H1 (cell line): ENCODE measurements at regions not wholly inside any gene's neighbourhood (a gene's known extent, or its start where the extent isn't known, plus 50 kb on each side); places are given as distances from the start of the nearest gene placed in this dataset.

Source experiments
- CTCF ChIA-PET: fragments of 300-600 bp; sonication (Branson Sonifier 250); formaldehyde crosslinking; loops from one replicate; lab custom pipeline; 2021; ENCODE audit not compliant: partially characterized antibody; lab: Charles Lee
- POLR2A ChIA-PET: fragments of 300-600 bp; sonication (Branson Sonifier 250); formaldehyde crosslinking; loops from one replicate; lab custom pipeline; 2021; ENCODE audit warnings: inconsistent platforms; ENCODE audit not compliant: partially characterized antibody; lab: Charles Lee
- DNase-seq, 2 experiments: peaks; one replicate each; pipeline versions ENCODE4 v3.0.0 to v3.0.0-alpha.2; 2010 to 2022; ENCODE audit warnings: low spot score in 2 of 2, low read depth in 1 of 2, mixed read lengths in 1 of 2
- FAIRE-seq: peaks from 2 replicates; lab custom pipeline; 2011; peaks lifted over from hg19 to GRCh38; lab: Jason Lieb, UNC
- H2AFZ ChIP-seq: 2 replicates; pipeline ENCODE4 v1.8.1; 2012; ENCODE audit warnings: low read length, inconsistent platforms
- H2AK5ac ChIP-seq: 2 replicates; pipeline ENCODE4 v1.6.1; 2013; ENCODE audit warnings: low read depth, low read length
- H2BK120ac ChIP-seq: replicated peaks from 2 replicates; pipeline ENCODE3; 2013; ENCODE audit warnings: low read depth, low read length, inconsistent platforms
- H2BK12ac ChIP-seq: 2 replicates; pipeline ENCODE4 v1.6.1; 2013; ENCODE audit warnings: low read depth, low read length
- H2BK15ac ChIP-seq: 2 replicates; pipeline ENCODE4 v1.6.1; 2013; ENCODE audit warnings: low read length
- H2BK20ac ChIP-seq: 2 replicates; pipeline ENCODE4 v1.6.1; 2013; ENCODE audit warnings: low read length
- H2BK5ac ChIP-seq: 2 replicates; pipeline ENCODE4 v1.6.1; 2013; ENCODE audit warnings: low read depth, low read length
- H3K14ac ChIP-seq: 2 replicates; pipeline ENCODE4 v1.6.1; 2013; ENCODE audit warnings: inconsistent platforms; ENCODE audit not compliant: insufficient read length
- H3K18ac ChIP-seq: 2 replicates; pipeline ENCODE4 v1.6.1; 2013; ENCODE audit warnings: low read length; ENCODE audit errors: extremely low read depth
- H3K23ac ChIP-seq: 2 replicates; pipeline ENCODE4 v1.6.1; 2013; ENCODE audit warnings: inconsistent platforms; ENCODE audit not compliant: insufficient read length
- H3K23me2 ChIP-seq: 2 replicates; pipeline ENCODE4 v1.6.1; 2013; ENCODE audit warnings: low read depth, low read length
- H3K27ac ChIP-seq: 2 replicates; pipeline ENCODE4 v1.6.1; 2011; ENCODE audit warnings: low read depth, low read length, inconsistent platforms
- H3K27me3 ChIP-seq, 4 experiments: replicated peaks in 1 of 4; 1 replicate in 1 of 4; 2 replicates in 3 of 4; pipeline versions ENCODE4 v1.6.1 to v1.8.1; 2011 to 2013; ENCODE audit warnings: low read length in 3 of 4, mild to moderate bottlenecking in 3 of 4, inconsistent platforms in 2 of 4, mixed read lengths in 2 of 4, moderate library complexity in 1 of 4; ENCODE audit not compliant: control insufficient read depth in 3 of 4, insufficient read depth in 3 of 4; ENCODE audit errors: extremely low read depth in 1 of 4
- H3K36me3 ChIP-seq, 4 experiments: 2 replicates each; pipeline versions ENCODE4 v1.6.1 to v1.8.1; 2011 to 2013; ENCODE audit warnings: mild to moderate bottlenecking in 4 of 4, low read length in 3 of 4, moderate library complexity in 2 of 4, control low read depth in 1 of 4, inconsistent platforms in 1 of 4; ENCODE audit not compliant: insufficient read depth in 4 of 4, control insufficient read depth in 2 of 4
- H3K4ac ChIP-seq: replicated peaks from 2 replicates; pipeline ENCODE3; 2013; ENCODE audit warnings: low read length, low read depth, mixed read lengths, inconsistent platforms; ENCODE audit not compliant: insufficient read length
- H3K4me1 ChIP-seq, 4 experiments: replicated peaks in 1 of 4; 1 replicate in 1 of 4; 2 replicates in 3 of 4; pipeline versions ENCODE4 v1.6.1 to v1.8.1; 2011 to 2013; ENCODE audit warnings: low read length in 3 of 4, inconsistent platforms in 2 of 4, mixed read lengths in 1 of 4; ENCODE audit not compliant: insufficient read depth in 4 of 4, control insufficient read depth in 3 of 4
- H3K4me2 ChIP-seq, 2 experiments: 2 replicates each; pipeline versions ENCODE4 v1.6.1 to v1.8.1; 2011 to 2013; ENCODE audit warnings: low read depth in 2 of 2, low read length in 2 of 2, control low read depth in 1 of 2, inconsistent platforms in 1 of 2, mild to moderate bottlenecking in 1 of 2; ENCODE audit not compliant: insufficient read depth in 1 of 2
- H3K4me3 ChIP-seq, 4 experiments: fragments of 200-600, 300-600 bp in 1 of 4; sonication (generic), shearing (Covaris generic), sonication (Bioruptor Twin) in 1 of 4; 2 replicates each; pipeline versions ENCODE4 v1.5.1 to v1.8.1; 2011 to 2016; ENCODE audit warnings: low read length in 4 of 4, low read depth in 3 of 4, control low read depth in 2 of 4, inconsistent platforms in 2 of 4, mild to moderate bottlenecking in 2 of 4, mixed read lengths in 1 of 4, moderate library complexity in 1 of 4; ENCODE audit not compliant: insufficient read depth in 2 of 4; ENCODE audit errors: extremely low read depth in 1 of 4
- H3K56ac ChIP-seq: replicated peaks from 2 replicates; pipeline ENCODE3; 2013; ENCODE audit warnings: low read depth, mild to moderate bottlenecking, mixed read lengths, low read length, inconsistent platforms; ENCODE audit not compliant: insufficient read length
- H3K79me1 ChIP-seq: 2 replicates; pipeline ENCODE4 v1.6.1; 2013; ENCODE audit warnings: low read depth, low read length, control low read depth
- H3K79me2 ChIP-seq, 2 experiments: 2 replicates each; pipeline versions ENCODE4 v1.6.1 to v1.8.1; 2012 to 2013; ENCODE audit warnings: low read length in 2 of 2, mild to moderate bottlenecking in 2 of 2, inconsistent platforms in 1 of 2; ENCODE audit not compliant: insufficient read depth in 2 of 2, control insufficient read depth in 1 of 2
- H3K9ac ChIP-seq, 4 experiments: replicated peaks in 1 of 4; 1 replicate in 1 of 4; 2 replicates in 3 of 4; pipeline versions ENCODE4 v1.6.1 to v1.8.1; 2011 to 2013; ENCODE audit warnings: low read depth in 3 of 4, low read length in 3 of 4, control low read depth in 2 of 4, mild to moderate bottlenecking in 2 of 4, moderate library complexity in 2 of 4, inconsistent platforms in 1 of 4; ENCODE audit errors: extremely low read depth in 1 of 4
- H3K9me3 ChIP-seq, 2 experiments: 2 replicates each; pipeline versions ENCODE4 v1.6.1 to v1.8.1; 2012 to 2013; ENCODE audit warnings: mild to moderate bottlenecking in 2 of 2, moderate library complexity in 2 of 2, control low read depth in 1 of 2, inconsistent platforms in 1 of 2, low read depth in 1 of 2, low read length in 1 of 2, mixed read lengths in 1 of 2; ENCODE audit not compliant: insufficient read depth in 2 of 2
- H4K20me1 ChIP-seq, 2 experiments: replicated peaks in 1 of 2; 2 replicates each; pipeline versions ENCODE3 to v1.8.1; 2011 to 2013; ENCODE audit warnings: inconsistent platforms in 2 of 2, low read length in 2 of 2, mild to moderate bottlenecking in 1 of 2; ENCODE audit not compliant: insufficient read depth in 2 of 2, control insufficient read depth in 1 of 2
- H4K5ac ChIP-seq: 2 replicates; pipeline ENCODE4 v1.6.1; 2013; ENCODE audit warnings: low read length, low read depth, mixed read lengths, inconsistent platforms; ENCODE audit not compliant: insufficient read length
- H4K8ac ChIP-seq: 2 replicates; pipeline ENCODE4 v1.8.0; 2013; ENCODE audit warnings: mild to moderate bottlenecking, moderate library complexity, low read length, inconsistent platforms; ENCODE audit not compliant: insufficient read depth; ENCODE audit errors: extremely low read depth
- H4K91ac ChIP-seq: replicated peaks from 2 replicates; pipeline ENCODE3; 2013; ENCODE audit warnings: low read length, mixed read lengths, inconsistent platforms; ENCODE audit not compliant: insufficient read length
- ATF2 ChIP-seq: IDR thresholded peaks from 2 replicates; pipeline ENCODE4 v1.6.1; 2012; ENCODE audit warnings: low read length, inconsistent platforms
- ATF3 ChIP-seq: IDR thresholded peaks from 2 replicates; pipeline ENCODE4 v1.6.1; 2011; ENCODE audit warnings: low read depth, mild to moderate bottlenecking, low read length; ENCODE audit not compliant: insufficient read depth
- BCL11A ChIP-seq, 2 experiments: IDR thresholded peaks; one replicate each; pipeline ENCODE4 v1.6.1; 2011; ENCODE audit warnings: low read depth in 2 of 2, low read length in 2 of 2, mild to moderate bottlenecking in 2 of 2
- BRCA1 ChIP-seq: IDR thresholded peaks from 2 replicates; pipeline ENCODE4 v1.6.1; 2012; ENCODE audit warnings: low read depth, low read length, improper control_type of control experiment
- CBX8 ChIP-seq: fragments of 300-800, 300-1000 bp; sonication (generic); IDR thresholded peaks from 2 replicates; pipeline ENCODE4 v1.7.1; 2016; ENCODE audit warnings: low read depth, low read length, borderline replicate concordance
- CTBP2 ChIP-seq: IDR thresholded peaks from 2 replicates; pipeline ENCODE4 v1.7.0; 2011; ENCODE audit warnings: borderline replicate concordance, mild to moderate bottlenecking, moderate library complexity, mixed read lengths, low read length; ENCODE audit not compliant: insufficient read depth, insufficient read length
- HDAC2 ChIP-seq, 2 experiments: fragments of 300-600 bp in 1 of 2; sonication (generic) in 1 of 2; IDR thresholded peaks; 2 replicates each; pipeline ENCODE4 v1.6.1; 2011 to 2012; ENCODE audit warnings: low read depth in 2 of 2, low read length in 2 of 2, mild to moderate bottlenecking in 2 of 2, moderate library complexity in 2 of 2, borderline replicate concordance in 1 of 2, inconsistent platforms in 1 of 2
- YY1 ChIP-seq: IDR thresholded peaks from 2 replicates; pipeline ENCODE4 v1.6.1; 2011; ENCODE audit warnings: low read depth, mild to moderate bottlenecking, low read length
- WGBS, 2 experiments: shearing (Covaris generic) in 1 of 2; methylation state at CpG; one replicate each; pipeline versions ENCODE4 v1.1.6 to v1.1.7; 2013 to 2015; ENCODE audit warnings: low lambda C conversion rate in 2 of 2, mixed read lengths in 2 of 2, inconsistent platforms in 1 of 2, low coverage in 1 of 2, missing lambda C conversion rate in 1 of 2; ENCODE audit not compliant: insufficient replicate concordance in 2 of 2, insufficient coverage in 1 of 2, insufficient read length in 1 of 2; ENCODE audit errors: extremely low coverage in 1 of 2, missing lambda C conversion rate in 1 of 2; 5-methylcytosine and 5-hydroxymethylcytosine counted together

GRCh38 chr2:48017136-48017535 is 110.8 kb upstream of the FBXO11 start:
- no peaks in the 10 kb centered on the region for H3K9me3 ChIP-seq
- H3K14ac ChIP-seq: no peak overlapping the region
- H3K18ac ChIP-seq: no peak overlapping the region
- no peaks in the 10 kb centered on the region for H3K23me2 ChIP-seq
- 88% methylated on average over 7 of the region's 7 CpGs; no CpG with 5 or more reads in 1 of the 2 experiments for WGBS, 2 experiments
- FAIRE-seq (no peak), DNase-seq (no peak)
- H3K56ac ChIP-seq: no peak overlapping the region
- ChIA-PET CTCF (interaction anchor here (0.5 to 3.2 kb wide), 18 partner anchors 9 to 235 kb away, joined by 3 to 17 read pairs (median 4); no protein-coding TSS in a partner anchor), POLR2A (interaction anchor here (1.6 kb wide), 1 partner anchor 85 kb away, joined by 5 read pairs; no protein-coding TSS in a partner anchor)
- no peak overlapping the region for H3K4ac ChIP-seq
- H3K9ac ChIP-seq: no peak overlapping the region
- no peak overlapping the region for H2AK5ac ChIP-seq
- no peaks in the 10 kb centered on the region for H4K20me1 ChIP-seq
- H3K36me3 ChIP-seq: no peaks in the 10 kb centered on the region
- no peak overlapping the region for H2BK120ac ChIP-seq
- no peak overlapping the region for H2BK15ac ChIP-seq
- no peak for TF ChIP-seq BRCA1
- TF ChIP-seq YY1: no peak
- TF ChIP-seq BCL11A (IDR thresholded peaks at IDR 0.05; ENCODE audit: low read depth in 2 of 2, low read length in 2 of 2): no peak
- TF ChIP-seq CBX8: no peak
- TF ChIP-seq HDAC2 (IDR thresholded peaks at IDR 0.05; ENCODE audit: borderline replicate concordance in 1 of 2, low read depth in 2 of 2, low read length in 2 of 2): no peak
- no peak for TF ChIP-seq CTBP2
- TF ChIP-seq ATF3: no peak
- TF ChIP-seq ATF2: no peak
- H3K4me2 ChIP-seq: no peak overlapping the region
- H2BK12ac ChIP-seq: no peak overlapping the region
- no peak overlapping the region for H2AFZ ChIP-seq
- H4K8ac ChIP-seq: no peak overlapping the region
- H3K27me3 ChIP-seq: no peaks in the 10 kb centered on the region
- H3K79me1 ChIP-seq: no peaks in the 10 kb centered on the region
- H3K79me2 ChIP-seq: no peaks in the 10 kb centered on the region
- H4K91ac ChIP-seq: no peak overlapping the region
- H3K4me3 ChIP-seq: no peak overlapping the region
- H2BK20ac ChIP-seq: no peak overlapping the region
- no peak overlapping the region for H4K5ac ChIP-seq
- H3K23ac ChIP-seq: no peak overlapping the region
- H3K4me1 ChIP-seq: no peaks in the 10 kb centered on the region
- H2BK5ac ChIP-seq: no peak overlapping the region
- no peak overlapping the region for H3K27ac ChIP-seq
